ENCODE measurements at regions not wholly inside any gene's neighbourhood (a gene's known extent, or its start where the extent isn't known, plus 50 kb on each side); places are given as distances from the start of the nearest gene placed in this dataset.
"Not testable (repeated sequence)": the region's sequence is repeated elsewhere in the genome, so short reads cannot be mapped to it uniquely, and the experiment has no call there.

DNA sequence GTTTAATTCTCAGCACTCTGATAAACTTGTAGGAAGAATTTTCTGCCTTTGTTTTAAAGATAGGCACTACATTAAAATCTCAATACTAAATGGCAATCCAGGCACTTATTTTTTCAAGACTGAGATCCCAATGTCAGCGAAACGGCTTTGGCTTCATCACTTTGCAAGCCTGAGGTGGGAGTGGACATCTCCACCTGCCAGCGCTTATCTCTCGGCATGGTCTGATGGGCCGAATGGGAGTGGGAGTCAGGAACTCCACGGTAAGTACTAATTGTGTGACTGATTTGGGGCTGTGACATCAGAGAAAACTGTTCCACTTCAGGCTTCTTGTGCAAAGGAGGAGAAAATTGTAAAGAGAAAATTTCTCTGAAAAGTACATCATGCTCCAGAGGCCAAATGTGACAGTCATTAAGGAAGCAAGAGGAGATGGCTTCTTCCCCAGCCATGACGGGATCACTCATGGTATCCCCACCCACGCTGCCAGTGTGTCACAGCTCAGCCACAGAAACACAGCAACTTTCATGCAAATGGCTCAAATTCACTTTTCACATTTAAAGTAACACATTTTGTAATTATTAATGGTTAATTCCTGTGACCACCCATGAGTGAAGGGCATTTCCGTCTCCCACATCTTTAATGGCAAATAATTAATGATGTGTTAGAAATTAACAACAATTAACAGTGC is 385.5 kb upstream of the HNRNPA3 start:
- no peak for DNase-seq

DNA sequence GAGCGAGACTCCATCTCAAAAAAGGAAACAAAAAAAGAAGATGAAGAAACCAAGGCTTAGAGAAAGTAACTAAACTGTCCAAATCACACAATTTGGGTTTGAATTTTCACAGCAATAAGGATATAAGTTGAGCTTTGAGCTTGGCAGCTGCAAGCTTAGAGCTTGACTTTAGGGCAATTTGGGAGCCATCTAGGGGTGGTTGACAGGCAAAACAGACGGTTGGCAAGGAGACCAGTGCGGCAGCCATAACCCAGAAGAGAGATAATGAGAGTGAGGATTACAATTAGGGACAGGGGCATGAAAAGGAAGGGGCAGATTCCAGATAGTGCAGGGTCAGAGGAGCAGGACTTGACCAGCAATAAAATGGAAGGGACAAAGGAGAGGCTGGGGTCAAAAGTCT is 382.2 kb upstream of the HNRNPA3 start:
- no peak for DNase-seq

DNA sequence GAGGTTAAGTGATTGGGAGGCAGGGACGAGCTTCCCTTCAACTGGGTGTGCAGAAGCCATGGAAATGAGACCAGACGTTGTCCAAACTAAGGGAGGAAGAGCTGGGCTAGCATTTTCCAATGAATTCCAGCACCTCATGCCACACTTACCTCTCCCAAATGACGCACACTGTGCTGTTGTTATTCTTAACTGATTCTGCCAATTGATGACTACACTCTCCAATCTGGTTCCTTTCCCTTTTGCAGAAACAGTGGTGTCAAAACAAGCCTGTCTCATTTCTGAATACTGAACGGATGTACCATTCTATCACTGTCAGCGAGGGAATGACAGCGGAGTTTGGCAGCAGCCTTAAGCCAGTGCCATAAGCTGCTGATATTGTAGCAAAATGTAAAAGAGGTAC is 380.5 kb upstream of the HNRNPA3 start:
- no peak for DNase-seq

DNA sequence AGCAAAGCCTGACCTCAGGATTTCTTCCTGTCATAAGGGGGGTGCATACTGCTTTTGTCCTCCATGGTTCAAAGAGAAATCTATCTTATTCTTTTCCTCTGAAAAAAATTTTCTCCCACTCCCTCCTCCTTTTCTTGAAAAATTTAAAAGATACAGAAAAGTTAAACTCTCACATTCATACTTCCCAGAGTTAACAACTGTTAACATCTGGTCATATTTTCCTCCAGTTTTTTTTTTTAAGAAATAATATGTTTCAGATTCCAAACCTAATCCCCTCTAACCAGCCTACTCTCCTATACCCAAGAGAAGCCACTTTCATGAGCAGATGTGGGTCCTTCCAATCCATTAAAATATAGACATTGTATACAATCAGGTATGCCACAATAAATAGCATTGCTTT is 378.9 kb upstream of the HNRNPA3 start:
- DNase-seq: no peak

DNA sequence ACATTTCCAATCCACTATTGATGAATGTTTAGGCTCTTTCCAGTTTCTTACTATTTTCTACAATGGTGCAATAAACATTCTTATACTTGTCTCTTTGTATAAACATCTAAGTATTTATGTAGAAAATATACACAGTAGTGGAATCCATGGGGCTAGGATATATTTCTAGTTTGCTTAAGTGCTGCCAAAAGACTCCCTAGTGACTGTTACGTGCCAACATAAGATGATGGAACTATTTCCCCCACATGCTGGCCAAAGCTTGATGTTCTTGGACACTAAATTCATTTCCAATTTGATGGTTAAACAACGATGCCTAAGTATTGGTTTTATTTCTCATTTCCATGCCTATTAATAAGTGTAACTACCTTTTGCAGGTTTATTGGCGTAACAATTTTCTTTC is 378.4 kb upstream of the HNRNPA3 start:
- no peak for DNase-seq

DNA sequence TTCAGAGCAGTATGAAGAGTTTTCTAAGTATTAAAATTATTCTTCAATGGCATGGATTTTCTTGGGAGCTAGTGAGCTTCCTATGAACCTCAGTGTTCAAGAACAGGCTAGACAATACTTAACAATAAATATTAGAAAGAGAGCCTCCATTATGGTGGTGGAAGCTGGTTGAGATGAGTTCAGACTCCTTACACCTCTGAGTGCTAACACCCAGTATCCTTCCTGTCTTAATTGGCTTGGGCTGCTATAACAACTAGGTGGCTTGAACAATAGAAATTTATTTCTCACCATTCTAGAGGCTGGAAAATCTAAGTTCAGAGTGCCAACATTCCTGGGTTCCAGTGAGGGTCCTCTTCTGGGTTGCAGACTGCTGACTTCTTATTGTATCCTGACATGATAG is 369.4 kb upstream of the HNRNPA3 start:
- DNase-seq: no peak

DNA sequence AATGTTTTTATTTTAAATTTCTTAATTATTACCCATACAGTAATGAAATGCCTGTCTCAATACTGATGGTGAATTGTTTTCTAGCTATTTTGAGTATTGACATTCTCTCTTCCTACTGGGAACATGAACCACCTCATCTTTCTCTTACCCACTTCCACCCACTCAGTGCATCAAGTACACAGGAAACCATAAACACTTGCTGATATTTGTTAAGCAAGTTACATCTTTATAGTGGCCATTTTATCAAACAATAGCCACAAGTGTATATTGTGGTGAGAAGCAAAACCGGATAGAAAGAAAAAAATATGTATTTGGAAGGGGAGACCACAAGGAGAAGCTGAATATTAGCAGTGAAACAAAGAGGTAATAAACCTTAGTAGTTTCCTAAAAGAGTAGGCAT is 368.1 kb upstream of the HNRNPA3 start:
- DNase-seq: no peak

DNA sequence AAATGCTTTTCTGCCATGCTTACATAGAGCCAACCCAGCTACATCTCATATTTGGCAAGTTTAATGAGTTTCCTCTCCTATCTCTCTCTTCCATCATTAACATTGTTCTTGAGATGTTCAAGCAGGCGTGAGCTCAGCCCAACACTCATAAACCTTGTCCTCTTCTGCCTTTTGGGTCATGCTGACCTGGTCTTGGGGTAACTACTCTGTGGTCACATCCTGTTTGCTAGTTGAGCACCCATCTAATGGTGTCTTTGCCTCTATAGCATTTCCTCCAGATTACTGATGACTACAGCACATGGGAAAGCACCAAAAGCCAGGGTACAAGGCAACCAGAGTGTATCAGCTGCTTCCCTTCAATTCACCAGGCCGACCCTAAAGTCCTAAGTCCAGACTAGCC is 366.9 kb upstream of the HNRNPA3 start:
- DNase-seq: no peak

DNA sequence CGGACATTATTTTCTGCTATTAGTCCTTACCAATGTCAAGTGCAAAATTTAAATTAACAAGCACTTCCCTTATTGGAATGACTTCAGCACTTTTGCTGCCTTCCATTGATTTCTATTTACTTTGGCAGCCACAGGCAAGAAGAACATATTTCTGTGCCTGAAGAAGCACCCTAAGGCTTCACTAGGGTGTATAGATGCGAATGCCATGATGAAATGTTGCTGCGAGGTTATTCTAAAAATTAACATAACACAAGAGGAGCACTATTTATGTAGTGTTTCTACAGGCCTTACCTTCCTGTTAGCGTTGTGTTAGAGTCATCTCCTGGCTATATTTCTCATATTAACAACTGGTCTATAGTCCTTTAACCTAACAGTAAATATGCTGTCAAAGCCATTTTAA is 365.0 kb upstream of the HNRNPA3 start:
- DNase-seq: no peak

DNA sequence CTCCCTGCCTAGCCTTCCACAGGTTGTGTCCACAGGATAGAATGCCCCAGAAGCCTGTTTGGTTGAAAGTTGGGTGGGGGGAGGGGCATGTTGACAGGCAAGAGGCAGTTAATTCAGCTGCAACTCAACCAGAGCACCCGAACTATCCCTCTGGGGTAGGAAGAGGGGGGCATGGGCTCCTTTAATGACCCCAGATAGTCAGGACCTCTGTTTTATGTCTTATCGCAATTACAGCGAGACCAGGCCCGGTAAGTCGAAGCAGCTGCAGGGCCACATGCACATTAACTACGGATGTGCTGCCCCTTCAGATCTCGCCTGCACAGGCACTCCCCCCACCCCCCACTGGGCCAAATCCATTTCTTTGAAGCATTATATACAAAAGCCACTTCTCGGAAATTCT is 363.8 kb upstream of the HNRNPA3 start:
- no peak for DNase-seq

DNA sequence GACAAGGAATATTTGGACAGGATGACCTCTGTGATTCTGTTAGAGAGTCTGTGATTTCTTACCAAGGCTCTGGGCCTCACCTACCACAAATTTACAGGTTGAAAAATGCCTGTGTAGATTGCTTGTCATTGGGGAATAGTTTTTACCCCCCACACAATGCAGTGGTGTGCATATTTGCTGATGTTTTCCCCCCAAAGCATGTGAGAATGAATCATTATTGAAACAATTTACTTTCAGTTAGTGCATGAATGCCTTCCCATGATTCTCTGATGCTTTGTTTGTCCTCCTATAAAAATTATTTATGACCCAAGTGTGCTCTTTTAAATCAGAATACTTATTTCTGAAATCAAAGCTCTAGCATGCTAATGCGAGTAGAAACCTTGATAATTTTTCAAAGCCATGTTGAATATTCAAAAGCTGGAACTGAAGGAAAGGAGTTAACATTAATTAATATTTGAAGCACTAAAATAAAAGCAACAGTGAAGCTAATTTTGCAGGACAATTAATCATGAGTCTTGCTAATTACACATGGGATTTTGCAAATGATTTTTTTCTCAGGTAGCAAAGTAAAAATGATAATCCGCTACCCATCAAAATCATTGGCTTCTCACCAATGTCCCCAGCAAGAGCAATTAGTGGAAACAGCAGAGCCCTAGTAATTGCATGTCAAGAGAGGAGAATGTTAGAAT is 361.2 kb upstream of the HNRNPA3 start:
- no peak for DNase-seq

DNA sequence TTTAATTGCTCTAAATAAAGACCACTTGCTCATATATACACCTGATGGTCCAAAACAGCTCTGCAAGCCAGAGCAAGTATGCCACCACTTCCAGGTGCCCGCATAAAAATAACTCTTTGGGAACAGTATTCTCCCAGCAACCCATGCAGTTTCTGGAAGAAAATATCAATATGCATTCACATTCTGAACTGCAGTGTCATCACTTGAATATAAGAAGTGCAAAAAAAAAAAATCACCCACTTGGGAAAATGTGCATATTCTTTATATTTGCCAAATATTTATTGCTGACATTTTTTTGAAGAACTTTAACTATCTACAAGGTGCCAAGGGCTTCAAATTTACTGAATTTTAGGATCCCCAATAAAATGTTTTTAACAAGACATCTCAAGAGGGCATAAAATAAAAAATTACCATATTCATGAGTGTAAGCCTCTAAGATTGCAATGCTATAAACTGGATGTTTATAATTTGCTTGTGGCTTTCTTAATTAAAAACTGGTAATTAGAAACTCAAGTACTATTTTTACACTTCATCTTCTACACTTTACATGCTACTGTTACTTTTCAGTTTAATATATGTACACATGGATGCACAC is 360.6 kb upstream of the HNRNPA3 start:
- DNase-seq: no peak

DNA sequence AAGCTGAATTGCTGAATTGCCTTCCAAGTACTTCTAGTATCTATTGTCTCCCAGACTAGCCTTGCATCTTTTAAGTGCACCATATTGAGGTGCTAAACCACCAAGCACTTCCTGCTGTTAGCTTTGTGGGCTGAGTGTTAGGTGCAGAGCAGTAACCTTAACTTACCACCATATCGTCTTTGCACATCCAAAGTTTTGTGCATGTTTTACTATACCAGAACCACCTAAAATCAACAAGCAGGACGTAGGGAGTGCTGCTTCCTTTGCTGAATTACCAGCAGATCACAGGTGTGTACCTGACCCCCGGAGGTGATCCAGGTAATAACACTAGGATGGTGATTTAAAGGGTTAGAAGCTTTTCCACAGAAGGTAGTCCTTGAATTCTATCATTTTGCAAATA is 359.9 kb upstream of the HNRNPA3 start:
- DNase-seq: no peak

DNA sequence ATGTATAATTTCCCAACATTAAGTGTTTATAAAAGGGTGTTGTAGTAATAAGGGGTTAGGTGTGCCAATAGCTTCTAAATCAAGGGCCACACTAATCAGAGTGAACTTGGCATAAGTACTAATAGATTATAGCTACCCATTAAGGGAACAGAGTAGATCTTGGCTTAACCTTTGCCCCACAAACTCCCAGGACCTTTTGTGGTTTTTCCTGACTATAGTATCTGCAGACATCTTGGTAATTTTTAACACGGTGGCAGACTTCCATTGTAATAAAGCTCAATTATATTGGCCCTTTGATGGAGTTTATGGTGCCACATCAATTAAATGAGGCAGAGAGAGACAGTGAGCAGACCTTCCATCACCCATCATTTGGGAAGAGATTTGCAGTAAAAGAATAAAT is 358.5 kb upstream of the HNRNPA3 start:
- no peak for DNase-seq

DNA sequence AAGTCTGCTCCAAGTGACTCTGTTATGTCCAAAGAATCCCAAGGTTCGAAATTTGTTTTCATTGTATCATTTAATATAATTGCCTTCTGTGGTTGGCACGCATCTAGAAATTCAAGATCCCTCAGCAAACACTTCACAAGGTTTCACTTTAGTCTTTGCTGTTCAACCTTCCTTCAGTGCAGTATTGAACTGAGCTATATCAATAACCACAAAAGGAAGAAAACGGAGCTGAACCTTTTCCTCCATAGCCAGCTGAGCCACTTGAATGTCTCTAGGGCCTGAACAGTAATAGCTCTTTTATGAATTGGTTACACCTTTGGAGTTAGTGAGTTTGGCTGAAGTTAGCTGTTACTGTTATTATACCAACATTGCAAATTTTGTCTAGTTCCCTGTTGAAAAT is 357.7 kb upstream of the HNRNPA3 start:
- DNase-seq: no peak

DNA sequence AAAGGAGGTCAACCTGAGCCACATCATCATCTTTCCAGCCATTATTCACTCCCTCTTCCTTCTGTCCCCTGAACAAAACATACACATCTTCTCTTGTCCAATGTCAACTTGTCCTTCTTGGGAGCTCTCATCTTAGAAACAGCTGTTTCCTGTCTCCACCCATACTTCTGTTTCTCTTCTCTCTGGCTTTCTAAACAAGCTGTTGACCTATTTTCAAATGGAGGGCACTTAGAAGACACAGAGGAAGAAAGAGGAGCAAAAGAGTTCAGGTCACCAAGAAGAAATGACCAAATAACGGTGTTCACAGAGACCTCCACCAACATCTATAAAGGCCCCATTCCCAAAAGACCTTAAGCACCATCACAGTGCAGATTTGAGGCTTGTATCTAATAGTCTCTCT is 355.9 kb upstream of the HNRNPA3 start:
- no peak for DNase-seq

DNA sequence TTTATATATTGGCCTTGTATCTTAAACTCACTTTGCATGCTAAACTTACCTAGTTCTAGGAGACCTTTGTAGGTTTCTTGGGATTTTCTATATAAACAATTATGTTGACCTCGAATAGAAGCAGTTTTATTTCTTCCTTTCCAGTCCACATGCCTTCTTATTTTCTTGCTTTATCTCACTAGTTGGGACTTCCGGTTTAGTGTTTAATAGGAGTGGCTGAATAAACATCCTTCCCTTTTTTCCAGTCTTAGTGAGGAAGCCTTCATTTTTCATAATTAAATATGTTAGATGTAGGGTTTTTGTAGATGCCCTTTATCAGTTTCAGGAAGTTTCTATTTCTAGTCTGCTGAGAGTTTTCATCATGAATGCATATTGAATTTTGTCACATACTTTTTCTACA is 347.3 kb upstream of the HNRNPA3 start:
- DNase-seq: no peak

DNA sequence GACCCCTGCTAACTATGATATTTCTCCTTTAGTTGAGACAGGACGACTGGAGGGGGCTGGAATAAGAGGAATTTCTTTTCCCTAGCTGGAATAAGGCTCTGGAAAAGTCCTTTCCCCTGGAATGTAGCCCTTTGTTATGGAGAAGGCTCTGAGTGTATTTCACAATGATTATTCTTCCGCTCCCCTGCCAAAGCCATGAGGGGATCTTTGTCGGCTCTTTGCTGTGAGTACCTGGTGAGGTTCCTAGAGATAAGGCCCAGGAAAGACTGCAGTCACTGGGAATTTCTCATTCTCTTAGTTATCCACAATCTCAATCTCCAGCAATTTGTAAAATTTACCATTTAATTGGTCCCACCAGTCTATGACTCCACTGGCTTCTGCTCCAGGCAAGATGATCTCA is 340.2 kb upstream of the HNRNPA3 start:
- no peak for DNase-seq

DNA sequence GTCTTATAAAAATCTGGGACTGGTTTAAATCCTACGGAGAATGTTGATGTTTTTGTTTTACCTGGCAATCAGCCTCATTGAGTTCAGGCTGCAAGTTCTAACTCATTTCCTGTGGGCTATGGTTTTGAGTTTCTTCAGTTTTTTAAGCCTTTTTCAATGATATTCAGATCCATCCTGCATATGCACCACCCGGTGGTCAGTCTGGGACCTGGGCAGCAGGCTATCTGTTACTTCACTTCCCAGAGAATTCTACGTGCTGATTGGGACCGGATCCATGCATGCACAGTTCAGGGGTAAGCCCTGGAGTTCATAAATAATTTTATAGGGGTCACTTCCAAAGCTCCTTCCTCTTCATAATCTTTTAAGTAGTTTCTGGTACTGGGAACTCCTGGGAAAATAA is 339.2 kb upstream of the HNRNPA3 start:
- no peak for DNase-seq

DNA sequence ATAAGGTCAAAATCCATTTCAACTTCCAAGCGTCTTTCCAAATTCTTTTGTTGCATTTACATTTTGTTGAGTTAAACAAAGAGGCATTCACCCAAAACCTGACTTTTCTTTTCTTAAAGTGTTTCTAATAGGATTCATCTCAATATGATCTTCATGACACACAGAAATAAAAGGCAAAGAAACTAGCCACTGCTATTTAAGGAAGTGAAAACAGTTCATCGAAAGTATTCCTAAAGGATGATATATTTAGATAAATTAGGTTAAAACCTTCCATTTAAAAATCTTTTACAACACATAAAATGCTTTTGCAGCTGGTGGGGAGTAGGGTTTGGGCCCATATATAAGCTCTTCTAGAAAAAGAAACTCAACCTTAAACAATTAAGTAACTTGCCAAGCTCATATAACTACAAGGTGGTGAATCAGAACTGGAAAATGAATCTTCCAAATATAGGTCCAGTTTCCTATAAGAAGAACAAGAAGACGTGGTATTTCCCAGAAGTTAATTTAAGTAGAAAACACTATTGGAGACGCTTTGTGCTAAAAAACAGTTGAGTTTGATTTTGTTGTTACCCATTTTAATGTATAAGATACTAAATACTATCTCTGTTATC is 336.0 kb upstream of the HNRNPA3 start:
- no peak for DNase-seq

DNA sequence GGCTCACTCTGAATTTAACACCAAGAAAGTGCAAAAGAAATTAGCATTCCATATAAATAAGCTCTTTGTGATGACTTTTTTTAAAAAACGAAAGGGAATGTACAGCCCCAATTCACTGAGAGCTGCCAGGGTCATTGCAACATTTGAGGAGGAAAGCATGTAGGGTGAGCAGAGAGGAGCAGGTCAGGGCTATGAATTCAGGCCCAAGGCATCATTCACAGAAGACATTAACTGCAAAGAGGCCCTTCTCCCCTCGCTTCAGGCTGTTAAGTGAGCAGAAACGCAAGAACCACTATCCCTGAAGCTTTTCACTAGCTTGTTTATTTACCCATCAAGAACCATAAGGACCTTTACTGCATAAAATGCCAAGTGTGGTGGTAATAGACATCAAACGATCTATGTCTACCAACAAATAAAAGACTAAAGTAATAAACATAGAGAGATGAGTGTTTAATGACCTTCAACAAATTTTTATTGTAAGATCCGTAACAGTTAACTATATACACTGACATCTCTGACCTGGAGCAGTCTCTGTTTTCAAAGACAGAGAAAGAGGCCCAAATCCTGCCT is 333.1 kb upstream of the HNRNPA3 start:
- DNase-seq: no peak

DNA sequence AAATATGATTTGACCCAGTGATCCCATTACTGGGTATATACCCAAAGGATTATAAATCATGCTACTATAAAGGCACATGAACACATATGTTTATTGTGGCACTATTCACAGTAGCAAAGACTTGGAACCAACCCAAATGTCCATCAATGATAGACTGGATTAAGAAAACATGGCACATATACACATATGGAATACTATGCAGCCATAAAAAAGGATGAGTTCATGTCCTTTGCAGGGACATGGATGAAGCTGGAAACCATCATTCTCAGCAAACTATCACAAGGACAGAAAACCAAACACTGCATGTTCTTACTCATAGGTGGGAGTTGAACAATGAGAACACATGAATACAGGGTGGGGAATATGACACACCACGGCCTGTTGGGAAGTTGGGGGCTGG is 330.5 kb upstream of the HNRNPA3 start:
- not testable (repeated sequence) for DNase-seq

DNA sequence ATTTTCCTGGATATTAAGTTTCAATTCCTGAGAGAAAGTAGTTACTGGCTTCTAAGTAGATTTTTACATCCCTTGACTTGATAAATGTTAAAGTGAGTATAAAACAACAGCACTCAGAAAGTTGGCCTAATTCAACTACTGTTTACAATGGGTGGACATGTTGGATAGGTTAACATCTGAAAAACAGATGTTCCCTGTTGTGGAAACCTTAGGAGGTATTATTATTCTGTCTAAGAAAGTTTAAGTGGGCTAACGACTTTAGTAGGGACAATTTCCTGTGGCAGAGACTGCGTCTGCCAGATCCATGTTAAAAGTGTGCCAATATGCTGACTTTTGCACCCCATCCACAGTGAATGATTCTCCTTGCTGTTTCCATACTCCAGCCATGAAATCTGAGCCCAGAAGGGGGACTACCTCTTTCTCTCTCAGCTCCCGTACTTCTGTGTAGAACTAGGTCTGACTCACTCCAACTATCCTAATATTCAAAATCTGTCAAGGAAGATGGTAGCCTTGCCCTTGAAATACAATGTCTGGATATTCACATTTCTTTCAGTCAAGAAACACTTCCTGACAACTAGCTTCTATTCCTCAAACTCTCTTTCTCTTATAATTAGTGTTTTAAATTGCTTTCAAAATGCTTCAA is 327.5 kb upstream of the HNRNPA3 start:
- no peak for DNase-seq
